GM12875 (cell line): ENCODE measurements at regions not wholly inside any gene's neighbourhood (a gene's known extent, or its start where the extent isn't known, plus 50 kb on each side); places are given as distances from the start of the nearest gene placed in this dataset.

Source experiments
- H3K4me3 ChIP-seq: one replicate; pipeline ENCODE4 v1.5.1; 2011; ENCODE audit warnings: low read depth, low read length, control low read depth
- TF ChIP-seq, protein P1 (sequence below): IDR thresholded peaks from 2 replicates; pipeline ENCODE4 v1.5.1; 2011; ENCODE audit warnings: low read depth, mild to moderate bottlenecking, control low read depth, inconsistent platforms, low read length, moderate library complexity, borderline replicate concordance; ENCODE audit not compliant: insufficient read depth

DNA sequence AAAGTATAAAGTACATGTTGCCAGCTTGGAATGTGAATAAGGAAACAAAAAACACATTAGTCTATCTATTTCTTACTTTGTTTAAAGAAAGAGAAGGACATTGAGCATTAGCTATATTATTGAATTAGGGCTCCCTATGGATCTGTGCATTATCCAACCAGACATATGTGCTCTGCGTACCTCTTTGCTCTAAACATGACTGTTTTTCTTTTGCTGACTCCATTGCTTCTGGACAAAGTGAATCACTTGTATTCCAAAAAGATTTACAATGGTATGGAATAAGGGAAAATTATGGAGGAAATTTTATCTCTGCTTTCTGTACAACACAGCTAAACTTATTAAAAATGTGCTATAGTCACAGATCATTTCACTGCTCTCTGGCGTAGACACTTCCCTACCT lies 727.8 kb upstream of the LCORL start:
- H3K4me3 ChIP-seq: no peak overlapping the region
- TF ChIP-seq, protein P1, sequence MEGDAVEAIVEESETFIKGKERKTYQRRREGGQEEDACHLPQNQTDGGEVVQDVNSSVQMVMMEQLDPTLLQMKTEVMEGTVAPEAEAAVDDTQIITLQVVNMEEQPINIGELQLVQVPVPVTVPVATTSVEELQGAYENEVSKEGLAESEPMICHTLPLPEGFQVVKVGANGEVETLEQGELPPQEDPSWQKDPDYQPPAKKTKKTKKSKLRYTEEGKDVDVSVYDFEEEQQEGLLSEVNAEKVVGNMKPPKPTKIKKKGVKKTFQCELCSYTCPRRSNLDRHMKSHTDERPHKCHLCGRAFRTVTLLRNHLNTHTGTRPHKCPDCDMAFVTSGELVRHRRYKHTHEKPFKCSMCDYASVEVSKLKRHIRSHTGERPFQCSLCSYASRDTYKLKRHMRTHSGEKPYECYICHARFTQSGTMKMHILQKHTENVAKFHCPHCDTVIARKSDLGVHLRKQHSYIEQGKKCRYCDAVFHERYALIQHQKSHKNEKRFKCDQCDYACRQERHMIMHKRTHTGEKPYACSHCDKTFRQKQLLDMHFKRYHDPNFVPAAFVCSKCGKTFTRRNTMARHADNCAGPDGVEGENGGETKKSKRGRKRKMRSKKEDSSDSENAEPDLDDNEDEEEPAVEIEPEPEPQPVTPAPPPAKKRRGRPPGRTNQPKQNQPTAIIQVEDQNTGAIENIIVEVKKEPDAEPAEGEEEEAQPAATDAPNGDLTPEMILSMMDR: no peak

DNA sequence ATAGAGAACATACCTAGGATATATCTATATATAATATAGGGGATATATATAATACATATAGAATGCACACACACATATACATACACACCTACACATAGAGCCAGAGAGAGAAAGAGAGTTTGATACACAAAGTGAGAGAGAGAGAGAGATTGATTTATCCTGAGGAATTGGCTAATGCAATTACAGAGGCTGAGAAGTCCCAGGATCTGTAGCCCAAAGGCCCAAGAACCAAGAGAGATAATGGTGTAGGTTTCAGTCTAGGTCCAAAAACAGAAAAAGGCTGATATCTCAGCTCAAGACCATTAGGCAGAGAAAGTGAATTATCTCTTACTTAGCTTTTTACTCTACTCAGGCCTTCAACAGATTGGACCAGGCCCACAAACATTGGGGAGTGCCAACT lies 715.0 kb upstream of the LCORL start:
- TF ChIP-seq, protein P1: no peak
- no peak overlapping the region for H3K4me3 ChIP-seq

DNA sequence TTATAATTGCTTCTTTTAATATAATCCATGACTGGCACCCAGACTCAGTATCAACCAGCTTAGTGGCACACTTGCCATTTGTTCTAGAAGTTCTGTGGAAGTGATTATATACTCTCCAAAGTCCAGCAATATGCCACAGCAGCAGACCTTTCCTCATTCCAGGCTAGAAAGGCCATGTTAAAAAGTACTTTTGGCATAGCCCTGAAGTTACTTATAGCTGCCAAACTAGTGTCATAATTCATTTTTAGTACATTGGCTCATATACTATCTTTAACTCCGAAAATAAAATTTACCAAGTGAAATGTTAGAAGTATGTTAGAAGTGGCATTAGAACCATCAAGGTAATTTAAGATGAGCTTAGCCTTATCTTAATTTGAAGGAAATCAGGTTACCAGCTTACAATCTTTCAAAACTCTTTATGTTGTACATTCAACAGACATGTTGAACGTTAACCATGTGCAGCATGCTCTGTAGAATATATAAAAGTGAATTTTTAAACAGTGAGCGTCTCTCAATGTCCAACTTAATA lies 714.2 kb upstream of the LCORL start:
- TF ChIP-seq, protein P1: no peak
- no peak overlapping the region for H3K4me3 ChIP-seq

DNA sequence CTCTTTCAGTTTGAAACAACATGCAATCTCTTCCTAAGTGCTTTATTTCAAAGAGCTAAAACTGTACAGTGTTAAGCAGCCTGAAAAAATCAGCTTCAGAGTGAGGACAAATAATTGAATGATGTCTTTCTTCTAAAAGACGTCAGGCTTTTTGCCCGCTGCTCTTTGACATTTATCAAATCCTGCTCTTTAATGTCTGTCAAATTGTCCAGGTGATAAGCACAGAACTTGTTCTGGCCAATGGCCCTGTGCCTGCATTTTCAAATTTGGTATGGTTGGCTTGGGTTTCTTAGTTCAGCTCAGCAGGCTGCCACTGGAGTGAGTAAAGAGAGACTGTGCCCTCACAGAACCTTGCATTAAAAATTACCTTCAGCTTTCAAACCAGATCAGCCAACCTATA lies 712.9 kb upstream of the LCORL start:
- no peak overlapping the region for H3K4me3 ChIP-seq
- TF ChIP-seq, protein P1: no peak

DNA sequence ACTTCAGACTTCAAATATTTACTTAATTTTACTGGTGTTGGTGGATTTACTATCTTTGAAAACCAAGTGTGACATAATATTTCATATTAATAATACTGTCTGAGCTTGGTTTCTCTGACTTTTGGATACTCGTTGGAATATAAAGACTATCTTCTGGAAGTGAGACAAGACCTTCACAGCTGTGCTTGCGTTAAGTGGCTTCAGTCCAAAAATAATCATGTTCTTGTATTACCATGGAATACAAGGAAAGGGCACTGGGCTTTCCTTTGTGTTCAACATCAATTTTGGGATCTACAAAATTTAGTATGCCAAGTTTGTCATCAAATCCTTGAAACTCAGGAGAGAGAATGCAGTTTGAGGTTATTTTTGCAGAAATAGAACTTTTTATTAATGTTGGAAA lies 712.4 kb upstream of the LCORL start:
- H3K4me3 ChIP-seq: no peak overlapping the region

DNA sequence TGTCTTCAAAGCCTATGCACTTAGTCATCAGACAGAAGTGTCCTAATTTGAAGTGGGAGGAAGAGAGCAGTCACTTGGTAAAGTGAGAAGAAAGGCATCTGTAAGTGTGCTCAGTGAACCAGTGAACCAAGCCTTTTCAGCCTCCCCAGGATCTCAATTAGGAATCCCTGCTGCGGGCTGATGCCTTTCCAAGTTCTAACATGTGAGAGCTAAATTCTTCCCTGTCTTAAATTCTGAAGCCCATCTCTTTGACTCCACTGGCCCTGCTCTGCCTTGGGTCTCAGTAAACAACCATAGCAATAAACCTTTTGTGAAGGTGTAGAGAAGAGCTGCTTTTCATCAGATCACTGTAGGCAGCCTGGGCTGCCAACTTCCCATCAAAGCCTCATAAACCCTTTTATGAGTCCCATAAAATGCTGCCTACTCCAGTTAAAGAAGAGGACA lies 701.2 kb upstream of the LCORL start:
- TF ChIP-seq, protein P1: no peak

More for the DNA sequence above, 712.4 kb upstream of the LCORL start:
- TF ChIP-seq, protein P1: no peak

DNA sequence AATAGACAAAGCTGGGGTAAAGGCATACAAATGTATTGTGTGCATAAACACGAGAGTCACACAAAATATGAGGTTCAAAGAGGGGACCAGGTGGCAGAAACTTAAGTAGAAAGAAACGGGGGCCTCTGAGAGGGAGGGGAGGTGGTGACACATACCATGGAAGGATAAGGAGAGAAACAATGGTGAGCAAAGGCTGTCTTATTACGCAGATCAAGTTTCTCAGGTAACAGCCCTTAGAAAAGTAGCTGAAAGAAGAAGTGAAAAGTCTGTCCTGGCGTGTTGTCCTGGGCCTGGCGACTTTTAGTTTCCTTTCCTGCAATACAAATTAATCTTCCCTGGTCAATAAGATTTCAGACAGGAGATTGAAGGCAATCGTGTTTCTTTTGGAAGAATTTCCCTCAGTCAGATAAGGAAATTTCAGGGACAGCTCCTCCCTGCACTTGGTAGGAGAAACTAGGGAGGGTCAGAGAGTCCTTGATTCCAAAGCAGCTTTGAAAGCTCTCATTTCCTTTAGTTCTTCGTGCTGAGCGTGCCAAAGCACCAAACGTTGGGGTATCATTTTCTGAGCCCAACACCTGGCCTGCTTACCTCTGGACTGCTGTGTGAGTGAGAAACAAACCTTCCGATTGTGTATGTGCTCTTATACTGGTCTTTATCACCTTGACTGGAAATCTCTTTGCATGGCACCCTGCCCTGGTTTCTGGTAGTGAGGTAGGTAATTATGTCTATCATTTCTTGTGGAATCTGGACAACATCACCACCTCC lies 676.7 kb upstream of the LCORL start:
- TF ChIP-seq, protein P1: no peak
- no peak overlapping the region for H3K4me3 ChIP-seq

More for the DNA sequence above, 701.2 kb upstream of the LCORL start:
- no peak overlapping the region for H3K4me3 ChIP-seq
